Sigmoid colon (tissue), 4 donors: ENCODE measurements at regions not wholly inside any gene's neighbourhood (a gene's known extent, or its start where the extent isn't known, plus 50 kb on each side); places are given as distances from the start of the nearest gene placed in this dataset.

Source experiments
- CTCF ChIP-seq, 4 experiments: fragments of 450-650 bp in 3 of 4; fragments of 200-600 bp in 1 of 4; IDR thresholded peaks; one replicate each; pipeline ENCODE4 v1.5.1; 2016 to 2019; ENCODE audit warnings: antibody characterized with exemption in 4 of 4, mild to moderate bottlenecking in 3 of 4, moderate library complexity in 2 of 4
- EP300 ChIP-seq, 4 donors: sonication (generic); formaldehyde crosslinking; IDR thresholded peaks; one replicate each; pipeline ENCODE4 v1.6.1; 2017; ENCODE audit warnings: antibody characterized with exemption in 4 of 4

GRCh38 chr16:5472552-5472951 is 375.0 kb upstream of the EEF2KMT start:
- TF ChIP-seq CTCF (IDR thresholded peaks at IDR 0.05) (no peak), EP300 (IDR thresholded peaks at IDR 0.05) (no peak)
